IPS-NIHi7 (cell line): ENCODE measurements at regions not wholly inside any gene's neighbourhood (a gene's known extent, or its start where the extent isn't known, plus 50 kb on each side); places are given as distances from the start of the nearest gene placed in this dataset.

Source experiments
- DNase-seq: peaks from one replicate; pipeline ENCODE4 v3.0.0; 2012; ENCODE audit warnings: mixed read lengths; ENCODE audit errors: extremely low spot score

- DNase-seq: no peak
Measured at GRCh38 chr10:128221807-128222206, 95.6 kb upstream of the MKI67 start.

DNA sequence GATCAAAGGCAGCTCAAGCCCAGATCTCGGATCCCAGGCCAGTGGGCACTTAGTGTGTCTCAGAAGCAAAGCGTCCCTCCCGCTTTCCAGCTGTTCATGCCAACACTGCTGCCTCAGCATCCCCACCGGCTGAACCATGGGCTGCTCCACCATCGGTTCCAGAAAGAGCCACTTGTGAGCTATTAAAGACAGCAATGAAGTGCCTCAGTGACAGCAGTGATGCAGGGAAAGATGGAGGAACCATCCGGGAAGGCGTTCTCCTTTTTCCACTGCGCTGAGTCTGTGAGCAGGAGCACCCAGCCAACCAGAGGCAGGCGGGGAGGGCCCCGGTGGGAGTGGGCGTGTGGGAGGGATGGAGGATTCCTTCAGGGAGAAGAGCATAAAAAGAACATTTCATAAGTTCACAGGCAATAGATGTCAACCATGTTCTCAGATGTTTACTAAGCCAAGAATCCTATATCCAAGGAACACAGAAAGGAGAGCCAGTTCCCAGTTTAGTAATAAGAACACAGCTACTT is 96.2 kb upstream of the MKI67 start:
- no peak for DNase-seq

- DNase-seq: no peak
Measured at GRCh38 chr10:128230401-128230800, 104.2 kb upstream of the MKI67 start.

GRCh38 chr10:128233422-128233821 is 107.2 kb upstream of the MKI67 start:
- DNase-seq: no peak

- DNase-seq: no peak
Measured at GRCh38 chr10:128237710-128238109, 111.5 kb upstream of the MKI67 start.

GRCh38 chr10:128241023-128241422 is 114.8 kb upstream of the MKI67 start:
- no peak for DNase-seq

GRCh38 chr10:128242641-128243040 is 116.4 kb upstream of the MKI67 start:
- peak; percentile 34 for DNase-seq

DNA sequence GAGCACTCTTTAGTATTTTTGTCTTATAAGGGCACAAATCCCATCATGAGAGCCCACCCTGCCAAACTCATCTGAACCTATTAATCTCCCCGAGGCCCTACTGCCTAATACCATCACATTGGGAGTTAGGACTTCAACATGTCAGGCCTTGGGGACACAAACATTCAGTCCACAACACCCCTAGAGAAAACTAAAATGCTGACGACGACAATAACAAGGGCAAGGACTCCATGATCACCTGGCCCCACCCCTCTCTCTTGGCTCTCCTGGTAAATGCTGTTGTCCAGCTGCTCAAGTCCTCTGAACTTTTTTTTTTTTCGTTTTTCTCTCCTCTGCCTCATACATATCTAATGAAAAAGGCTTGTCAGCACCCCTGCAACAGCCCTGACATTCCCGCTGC is 118.8 kb upstream of the MKI67 start:
- DNase-seq: no peak

- DNase-seq: no peak
Measured at GRCh38 chr10:128247576-128247975, 121.4 kb upstream of the MKI67 start.

- no peak for DNase-seq
Measured at GRCh38 chr10:128254476-128254875, 128.3 kb upstream of the MKI67 start.

- DNase-seq: no peak
Measured at GRCh38 chr10:128257428-128257827, 131.2 kb upstream of the MKI67 start.

DNA sequence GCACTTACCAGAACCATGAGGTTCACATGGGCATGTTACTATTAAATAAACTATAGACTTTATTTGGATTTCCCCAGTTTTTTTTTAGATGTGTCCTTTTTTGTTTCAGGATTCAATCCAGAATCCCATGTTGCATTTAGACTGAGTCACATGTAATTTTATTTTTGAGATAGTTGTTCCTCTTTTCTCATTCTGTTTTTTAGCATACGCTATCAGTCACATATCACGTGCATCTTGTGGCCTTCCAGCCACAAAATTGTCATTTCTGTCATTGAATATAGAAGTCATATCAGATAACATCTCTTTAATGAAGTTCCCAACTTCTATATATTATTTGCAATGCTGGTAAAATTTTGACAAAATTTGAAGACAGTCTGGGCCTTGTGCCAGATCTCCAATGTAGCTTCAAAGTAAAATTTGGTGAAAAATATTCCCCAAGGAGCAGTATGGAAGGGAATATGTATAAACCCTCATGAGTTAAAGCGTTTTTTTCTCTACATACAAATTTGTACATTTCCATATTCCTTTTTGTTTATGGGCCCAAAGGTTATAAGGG is 132.3 kb upstream of the MKI67 start:
- DNase-seq: no peak

- peak; percentile 51 for DNase-seq
Measured at GRCh38 chr10:128263891-128264688, 137.9 kb upstream of the MKI67 start.

DNA sequence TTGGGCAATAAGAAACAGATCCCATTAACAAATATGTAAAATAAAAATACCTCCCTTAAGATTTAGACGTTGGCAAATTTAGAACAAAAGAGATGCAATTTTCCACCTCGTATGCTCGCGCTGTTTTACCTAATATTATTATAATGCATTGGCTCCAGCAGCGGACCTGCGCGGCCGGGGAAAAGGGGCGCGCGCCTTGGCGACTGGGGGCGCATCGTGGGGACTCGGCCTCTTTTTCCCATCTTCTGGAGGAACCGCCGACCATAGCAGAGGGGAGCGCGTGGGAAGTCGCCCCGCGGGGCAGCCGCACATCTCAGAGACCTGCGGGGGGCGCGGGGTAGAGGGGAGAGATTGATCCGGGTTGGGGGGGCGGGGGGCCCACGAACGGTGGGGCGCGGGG is 139.4 kb upstream of the MKI67 start:
- DNase-seq: no peak

DNA sequence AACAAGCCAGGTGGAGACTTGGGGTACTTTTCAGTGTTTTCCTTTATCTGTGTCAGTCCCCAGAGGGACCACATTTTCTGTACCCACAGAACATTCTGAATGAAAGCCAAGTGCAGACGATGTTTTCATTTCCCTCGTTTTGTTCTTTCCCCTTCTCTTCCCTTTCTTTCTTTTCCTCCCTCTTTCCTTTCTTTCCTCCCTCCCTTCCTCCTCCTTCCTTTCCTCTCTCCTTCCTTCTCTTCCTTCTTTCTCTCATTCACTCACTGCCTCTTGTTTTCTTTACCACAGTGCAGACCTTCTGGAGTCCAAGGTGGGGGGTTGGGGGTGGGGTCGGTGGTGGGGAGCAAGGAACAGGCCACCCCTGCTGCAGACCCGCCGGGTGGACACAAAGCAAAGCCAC is 141.4 kb upstream of the MKI67 start:
- DNase-seq: no peak

DNA sequence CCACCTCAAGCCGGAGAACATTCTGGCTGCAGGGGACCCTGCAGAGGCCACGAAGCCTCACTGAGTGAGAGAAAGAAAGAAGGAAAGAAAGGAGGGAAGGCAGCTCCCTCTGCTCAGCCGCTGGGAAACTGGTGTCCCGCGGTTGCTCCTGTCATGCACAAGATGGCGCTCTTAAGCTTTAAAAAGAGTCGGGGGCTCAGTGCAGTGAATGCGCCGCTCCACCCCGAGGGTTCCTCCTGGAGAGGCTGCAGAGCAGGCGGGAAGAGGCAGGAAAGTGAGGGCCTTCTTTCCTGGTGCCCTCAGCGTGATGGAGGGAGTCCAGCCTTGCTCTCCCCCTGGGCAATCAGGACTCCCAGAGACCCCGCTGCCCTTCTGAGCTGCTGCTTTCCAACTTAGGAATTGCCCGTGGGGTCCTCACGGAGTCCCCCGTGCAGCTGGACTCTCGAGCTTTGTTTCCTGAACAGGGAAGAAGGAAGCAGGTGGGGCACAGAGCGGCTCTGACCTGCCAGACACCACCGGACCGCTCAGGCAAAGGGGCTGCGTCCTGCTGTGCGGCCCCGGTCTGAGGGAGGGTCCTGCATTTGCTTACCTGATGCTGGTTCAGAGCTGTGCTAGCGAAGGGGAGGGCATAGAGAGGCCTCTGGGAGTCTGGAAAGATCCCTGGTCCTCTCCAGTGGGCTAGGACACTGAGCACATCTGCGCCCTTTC is 141.9 kb upstream of the MKI67 start:
- DNase-seq: peak; percentile 85

GRCh38 chr10:128274938-128275337 is 148.7 kb upstream of the MKI67 start:
- DNase-seq: no peak

- no peak for DNase-seq
Measured at GRCh38 chr10:128275388-128276177, 149.4 kb upstream of the MKI67 start.

DNA sequence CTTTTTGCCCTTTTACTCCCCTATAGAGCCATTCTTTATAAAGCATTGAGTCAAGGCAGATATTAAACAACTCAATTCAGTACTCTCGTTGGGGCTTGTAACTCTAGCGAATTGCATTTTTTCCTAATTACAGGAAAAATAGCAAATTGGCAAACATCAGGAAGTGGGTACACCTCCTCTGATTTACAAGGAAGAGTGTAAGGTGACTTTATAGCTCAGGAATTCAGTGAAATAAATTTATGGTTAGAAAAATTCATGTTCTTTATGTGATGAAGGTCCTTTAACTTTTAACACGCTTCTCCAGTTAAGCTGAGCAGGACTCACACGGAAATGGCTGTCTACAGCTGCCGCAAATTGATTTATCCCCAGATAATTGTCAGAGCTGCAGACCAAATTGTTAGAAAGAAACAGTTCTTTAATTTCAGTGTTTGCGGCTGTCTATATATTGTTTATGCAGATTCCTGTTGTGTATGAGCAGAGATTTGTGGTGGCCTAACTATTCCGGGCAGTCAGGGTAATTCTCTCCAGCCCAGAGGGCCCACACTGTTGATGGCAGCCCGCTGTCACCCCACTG is 151.1 kb upstream of the MKI67 start:
- no peak for DNase-seq

GRCh38 chr10:128278362-128278761 is 152.1 kb upstream of the MKI67 start:
- no peak for DNase-seq

GRCh38 chr10:128280271-128280670 is 154.0 kb upstream of the MKI67 start:
- DNase-seq: no peak

DNA sequence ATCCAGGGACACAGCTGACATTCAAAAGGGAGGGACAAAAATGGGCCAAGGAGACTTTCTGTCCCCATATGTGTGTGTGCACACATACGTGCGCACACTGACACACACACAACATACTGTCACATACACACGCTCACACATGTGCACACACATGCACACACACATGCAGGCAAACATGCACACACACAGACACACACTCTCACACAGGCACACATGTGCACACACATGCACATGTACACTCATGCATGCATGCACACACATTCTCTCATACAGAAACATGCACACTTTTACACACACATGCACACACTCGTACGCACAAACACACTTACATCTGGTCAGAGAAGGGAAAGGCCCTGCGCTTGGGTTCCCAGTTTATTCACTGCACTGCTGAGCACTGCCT is 155.1 kb upstream of the MKI67 start:
- DNase-seq: no peak
